RWPE2 (cell line): ENCODE measurements at regions not wholly inside any gene's neighbourhood (a gene's known extent, or its start where the extent isn't known, plus 50 kb on each side); places are given as distances from the start of the nearest gene placed in this dataset.
"Not testable (repeated sequence)": the region's sequence is repeated elsewhere in the genome, so short reads cannot be mapped to it uniquely, and the experiment has no call there.

Experiments used
- ATAC-seq: fragments of 200-7000 bp; cut with Tn5 transposase; 3 replicates; pipeline ENCODE4 v1.9.1; 2021; ENCODE audit warnings: low read depth
- DNase-seq: peaks from one replicate; pipeline ENCODE4 v3.0.0-alpha.2; 2020; ENCODE audit warnings: low spot score
- H3K27ac ChIP-seq: fragments of 450-650 bp; 2 replicates; pipeline ENCODE4 v1.5.1; 2017; ENCODE audit warnings: mild to moderate bottlenecking; ENCODE audit not compliant: poor library complexity, severe bottlenecking
- H3K27me3 ChIP-seq: fragments of 250-450 bp; sonication (Bioruptor Pico); 2 replicates; pipeline ENCODE4 v1.5.1; 2021; ENCODE audit warnings: mild to moderate bottlenecking, moderate library complexity; ENCODE audit not compliant: insufficient read depth, poor library complexity, severe bottlenecking
- H3K36me3 ChIP-seq: fragments of 250-450 bp; sonication (Bioruptor Pico); 2 replicates; pipeline ENCODE4 v1.5.1; 2020; ENCODE audit warnings: low read depth, mild to moderate bottlenecking, moderate library complexity
- H3K4me1 ChIP-seq: fragments of 250-450 bp; sonication (Bioruptor Pico); 2 replicates; pipeline ENCODE4 v1.5.1; 2021; ENCODE audit warnings: mild to moderate bottlenecking, moderate library complexity; ENCODE audit not compliant: insufficient read depth, poor library complexity, severe bottlenecking
- H3K4me3 ChIP-seq: fragments of 250-450 bp; sonication (Bioruptor Pico); 2 replicates; pipeline ENCODE4 v1.5.1; 2021; ENCODE audit warnings: mild to moderate bottlenecking, moderate library complexity; ENCODE audit not compliant: severe bottlenecking
- H3K9me3 ChIP-seq: fragments of 250-450 bp; sonication (Bioruptor Pico); 2 replicates; pipeline ENCODE4 v1.5.1; 2021; ENCODE audit warnings: mild to moderate bottlenecking, moderate library complexity; ENCODE audit not compliant: severe bottlenecking
- CTCF ChIP-seq: fragments of 450-650 bp; IDR thresholded peaks from one replicate; pipeline ENCODE4 v1.5.1; 2017; ENCODE audit warnings: mild to moderate bottlenecking, moderate library complexity; ENCODE audit not compliant: poor library complexity, severe bottlenecking

GRCh38 chr20:39716796-39717341 is 754.7 kb downstream of the DHX35 start:
- Histone ChIP-seq H3K9me3 (peaks cover 5% of the 10 kb centered on the region), H3K27me3 (no peaks in the 10 kb centered on the region), H3K4me3 (no peak overlapping the region), H3K36me3 (no peaks in the 10 kb centered on the region), H3K27ac (no peak overlapping the region), H3K4me1 (no peaks in the 10 kb centered on the region)
- no peak for TF ChIP-seq CTCF
- no peak for DNase-seq
- ATAC-seq, result peak; percentile 46; the same call in 1 of the 3 replicates

- Histone ChIP-seq H3K9me3 (peaks cover 5% of the 10 kb centered on the region), H3K27ac (no peak overlapping the region), H3K4me1 (no peaks in the 10 kb centered on the region), H3K36me3 (no peaks in the 10 kb centered on the region), H3K27me3 (peaks cover 6% of the 10 kb centered on the region), H3K4me3 (no peak overlapping the region)
- no peak for ATAC-seq
- no peak for DNase-seq
- no peak for TF ChIP-seq CTCF
Measured at GRCh38 chr20:39713076-39713840, 751.1 kb downstream of the DHX35 start.

GRCh38 chr20:39706184-39706663 is 744.1 kb downstream of the DHX35 start:
- no peak for ATAC-seq
- DNase-seq, result no peak
- H3K27ac ChIP-seq, result no peak overlapping the region
- no peak for TF ChIP-seq CTCF
- H3K9me3 ChIP-seq, result no peaks in the 10 kb centered on the region
- no peaks in the 10 kb centered on the region for H3K4me1 ChIP-seq
- H3K27me3 ChIP-seq, result no peaks in the 10 kb centered on the region
- H3K36me3 ChIP-seq, result no peaks in the 10 kb centered on the region
- H3K4me3 ChIP-seq, result no peak overlapping the region

GRCh38 chr20:39705032-39705431 is 742.9 kb downstream of the DHX35 start:
- no peak for ATAC-seq
- no peaks in the 10 kb centered on the region for H3K36me3 ChIP-seq
- no peak overlapping the region for H3K4me3 ChIP-seq
- H3K4me1 ChIP-seq, result no peaks in the 10 kb centered on the region
- H3K27me3 ChIP-seq, result no peaks in the 10 kb centered on the region
- DNase-seq, result no peak
- no peak for TF ChIP-seq CTCF
- no peaks in the 10 kb centered on the region for H3K9me3 ChIP-seq
- no peak overlapping the region for H3K27ac ChIP-seq

- H3K4me1 ChIP-seq, H3K27me3 ChIP-seq, H3K9me3 ChIP-seq, H3K36me3 ChIP-seq, H3K4me3 ChIP-seq, H3K27ac ChIP-seq, ATAC-seq, DNase-seq: not testable (repeated sequence)
Measured at GRCh38 chr20:39703357-39703756, 741.2 kb downstream of the DHX35 start.
